ENCODE measurements at regions not wholly inside any gene's neighbourhood (a gene's known extent, or its start where the extent isn't known, plus 50 kb on each side); places are given as distances from the start of the nearest gene placed in this dataset.
"Not testable (repeated sequence)": the region's sequence is repeated elsewhere in the genome, so short reads cannot be mapped to it uniquely, and the experiment has no call there.

- no peak for DNase-seq
Observed at GRCh38 chr15:45962733-45963132, 327.9 kb downstream of the SQOR start.

GRCh38 chr15:45970542-45970941, 335.7 kb downstream of the SQOR start:
- no peak for DNase-seq

- no peak for DNase-seq
Observed at GRCh38 chr15:45980366-45980765, 345.5 kb downstream of the SQOR start.

GRCh38 chr15:45981625-45982024, 346.8 kb downstream of the SQOR start:
- no peak for DNase-seq

- DNase-seq, result no peak
Observed at GRCh38 chr15:45991863-45992262, 357.0 kb downstream of the SQOR start.

DNA sequence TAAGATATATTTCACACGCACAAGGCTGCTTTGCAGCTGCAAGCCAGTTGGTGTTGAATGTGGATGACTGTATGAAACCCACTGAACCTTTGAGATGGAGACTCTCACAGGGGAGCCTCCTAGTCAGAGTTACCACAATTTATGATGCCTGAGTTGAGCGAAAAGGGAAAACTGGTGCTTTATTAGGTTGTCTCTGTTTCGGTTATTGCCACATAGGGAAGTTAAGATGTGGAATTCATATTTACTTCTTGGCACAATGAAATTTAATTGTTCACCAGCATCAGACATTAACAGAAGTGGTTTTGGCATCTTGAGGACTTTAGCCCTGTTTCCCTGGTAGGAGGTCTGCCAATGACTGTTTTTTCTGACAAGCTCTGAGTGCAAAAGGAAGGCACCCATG, 358.2 kb downstream of the SQOR start:
- DNase-seq, result no peak

GRCh38 chr15:45993508-45993907, 358.7 kb downstream of the SQOR start:
- DNase-seq, result no peak

- no peak for DNase-seq
Observed at GRCh38 chr15:45995800-45996199, 361.0 kb downstream of the SQOR start.

- no peak for DNase-seq
Observed at GRCh38 chr15:46014532-46014931, 379.7 kb downstream of the SQOR start.

GRCh38 chr15:46034755-46035154, 399.9 kb downstream of the SQOR start:
- no peak for DNase-seq

DNA sequence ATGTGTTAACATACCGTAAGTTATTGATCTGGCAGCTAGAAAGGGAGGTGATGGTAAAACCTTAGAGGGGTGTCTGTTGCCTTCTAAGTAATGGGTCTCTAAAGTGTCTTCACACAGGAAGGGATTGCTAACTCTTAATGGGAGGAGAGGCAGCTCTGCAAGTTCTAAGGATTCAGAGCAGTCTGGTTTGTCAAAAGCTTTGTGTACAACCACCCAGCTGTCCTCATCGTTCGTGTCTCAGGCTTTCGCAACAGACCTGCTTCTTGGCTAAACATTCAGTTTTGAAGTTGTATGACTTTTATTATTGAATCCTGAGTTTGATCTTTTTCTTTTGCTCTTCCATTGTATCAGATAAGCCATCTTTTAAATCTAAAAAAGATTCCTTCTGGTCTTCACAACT, 404.9 kb downstream of the SQOR start:
- no peak for DNase-seq

DNA sequence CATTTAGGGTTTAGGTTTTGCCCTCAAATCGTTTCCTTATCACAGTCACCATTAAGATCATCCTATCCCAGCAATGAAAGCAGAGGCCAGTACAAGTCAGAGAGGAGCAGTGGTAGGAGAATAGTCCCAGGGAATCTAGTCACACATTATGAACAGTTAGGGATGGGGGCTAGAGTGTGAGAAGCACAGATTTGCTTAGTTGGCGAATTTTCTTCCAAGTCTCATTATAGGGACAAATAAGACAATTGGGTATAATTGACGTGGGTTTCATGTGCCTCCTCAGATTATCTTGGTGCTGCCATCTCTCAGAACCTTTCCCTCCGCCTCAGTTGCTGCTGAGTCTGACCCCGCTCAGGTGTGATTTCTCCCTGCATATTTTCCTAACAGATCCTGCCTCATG, 407.1 kb downstream of the SQOR start:
- no peak for DNase-seq

- no peak for DNase-seq
Observed at GRCh38 chr15:46059921-46060594, 425.2 kb downstream of the SQOR start.

DNA sequence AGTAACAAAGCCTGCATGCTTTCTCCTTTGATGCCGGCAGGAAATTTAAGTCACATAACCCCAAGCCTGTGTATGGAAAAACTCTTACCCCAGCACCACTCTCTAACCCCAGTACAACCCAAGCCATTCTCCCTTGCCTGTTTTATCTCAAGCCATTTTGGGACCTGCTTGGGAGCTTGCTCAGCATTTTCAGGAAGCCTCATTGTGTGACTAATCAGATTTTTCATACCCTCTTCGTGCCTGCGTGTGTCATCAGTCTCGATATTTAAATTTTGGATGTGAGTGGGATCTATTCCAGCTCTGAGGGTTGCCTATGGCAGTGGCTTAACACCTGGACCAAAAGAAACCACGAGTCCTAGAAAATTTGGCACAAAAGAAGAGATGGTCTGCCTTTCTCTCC, 426.2 kb downstream of the SQOR start:
- DNase-seq, result no peak

DNA sequence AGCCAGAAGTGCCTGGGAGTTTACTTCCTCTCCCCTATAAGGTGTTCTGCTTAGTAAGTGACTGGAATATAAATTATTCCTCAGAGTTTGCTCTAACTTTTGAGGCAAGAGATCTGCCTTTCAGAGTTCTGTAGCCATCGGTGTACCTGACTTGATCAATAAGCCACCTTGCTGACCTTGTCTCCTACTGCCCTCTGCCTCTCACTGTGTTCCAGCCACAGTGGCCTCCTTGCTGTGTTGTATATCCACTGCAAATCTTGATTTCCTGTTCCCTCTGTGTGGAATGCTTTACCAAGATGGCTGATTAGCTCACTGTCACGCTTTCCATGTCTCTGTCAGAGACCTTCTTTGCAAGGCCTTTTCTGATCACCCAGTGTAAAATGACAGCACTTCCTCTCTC, 442.4 kb downstream of the SQOR start:
- DNase-seq, result no peak

DNA sequence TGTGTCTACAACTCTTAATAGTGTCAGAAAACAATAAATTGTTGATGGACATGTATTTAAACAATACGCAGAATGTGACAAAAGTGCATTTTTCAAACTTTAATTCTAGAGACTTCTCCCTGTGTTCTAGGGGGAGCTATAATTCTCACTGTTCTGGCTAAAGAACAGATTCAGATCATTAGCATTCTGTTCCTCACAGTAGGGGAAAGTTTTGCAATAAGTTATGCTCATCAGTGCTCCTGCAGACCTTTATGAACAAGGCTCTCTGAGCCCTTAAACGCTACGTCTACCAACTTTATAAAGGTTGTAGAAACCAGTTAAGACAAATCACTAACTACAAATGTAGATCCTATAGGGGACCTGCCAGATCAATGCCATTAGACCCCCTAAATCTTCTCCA, 444.2 kb downstream of the SQOR start:
- no peak for DNase-seq

- no peak for DNase-seq
Observed at GRCh38 chr15:46080016-46080415, 445.2 kb downstream of the SQOR start.

DNA sequence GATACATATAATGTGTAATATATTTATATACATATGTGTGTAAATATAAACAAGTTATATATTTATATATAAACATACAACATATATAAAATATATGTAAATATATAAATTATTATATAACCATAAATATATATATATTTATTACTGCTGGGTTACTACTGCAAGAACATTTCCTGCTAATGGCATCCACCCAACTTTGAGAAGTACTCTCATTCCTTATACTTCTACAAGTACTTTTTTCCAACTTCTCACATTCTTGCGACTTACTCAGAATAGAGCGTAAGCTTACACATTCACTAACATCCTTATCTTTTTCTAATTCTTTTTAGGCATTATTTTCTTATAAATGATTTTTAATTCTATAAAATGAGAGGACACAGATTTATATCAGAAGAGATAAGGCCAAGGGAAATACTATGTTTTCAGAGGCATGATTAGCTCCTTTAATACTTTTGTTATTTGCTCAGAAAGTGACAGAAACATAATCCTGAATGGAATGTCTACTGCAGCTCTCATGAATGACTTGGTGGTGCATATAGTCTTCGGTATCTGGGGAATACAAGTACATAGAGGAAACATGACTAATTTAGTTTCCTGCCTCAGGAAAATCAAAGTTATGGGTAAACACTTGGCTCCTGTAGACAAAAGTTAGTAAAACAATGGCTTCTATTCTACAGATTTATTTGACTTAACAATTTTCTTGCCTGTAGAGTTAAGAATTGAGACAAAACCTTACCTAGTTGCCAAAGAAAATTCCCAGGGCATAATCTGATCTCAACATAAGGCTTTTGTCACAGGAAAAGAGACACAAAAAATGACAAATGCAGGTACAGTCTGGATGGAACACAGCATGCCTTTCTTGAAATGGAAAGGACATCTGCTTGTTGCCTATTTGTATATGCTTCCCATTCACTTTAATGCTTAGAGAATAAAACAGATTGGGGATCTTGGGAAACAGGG, 453.9 kb downstream of the SQOR start:
- no peak for DNase-seq

DNA sequence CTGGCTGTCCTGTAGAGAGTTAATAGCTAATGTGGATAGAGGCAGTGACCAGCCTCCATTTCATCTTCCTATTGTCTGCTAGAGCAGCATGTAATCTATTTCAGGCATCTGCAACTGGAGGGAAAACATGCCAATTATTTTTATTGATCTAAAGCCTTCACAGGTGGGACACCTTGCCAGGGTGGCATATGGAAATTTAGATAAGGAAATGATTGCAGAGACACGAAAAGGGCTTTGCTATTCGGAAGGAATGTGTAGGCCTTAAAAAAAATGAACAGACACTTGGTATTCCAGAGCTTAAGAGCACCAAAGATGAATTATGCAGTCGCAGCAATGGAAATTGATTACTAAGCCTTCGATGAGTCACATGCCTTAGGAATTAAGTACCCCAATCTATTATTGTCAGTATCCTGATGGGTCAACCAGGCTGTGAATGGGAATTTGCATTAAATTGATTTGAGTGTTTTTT, 454.7 kb downstream of the SQOR start:
- DNase-seq, result no peak

DNA sequence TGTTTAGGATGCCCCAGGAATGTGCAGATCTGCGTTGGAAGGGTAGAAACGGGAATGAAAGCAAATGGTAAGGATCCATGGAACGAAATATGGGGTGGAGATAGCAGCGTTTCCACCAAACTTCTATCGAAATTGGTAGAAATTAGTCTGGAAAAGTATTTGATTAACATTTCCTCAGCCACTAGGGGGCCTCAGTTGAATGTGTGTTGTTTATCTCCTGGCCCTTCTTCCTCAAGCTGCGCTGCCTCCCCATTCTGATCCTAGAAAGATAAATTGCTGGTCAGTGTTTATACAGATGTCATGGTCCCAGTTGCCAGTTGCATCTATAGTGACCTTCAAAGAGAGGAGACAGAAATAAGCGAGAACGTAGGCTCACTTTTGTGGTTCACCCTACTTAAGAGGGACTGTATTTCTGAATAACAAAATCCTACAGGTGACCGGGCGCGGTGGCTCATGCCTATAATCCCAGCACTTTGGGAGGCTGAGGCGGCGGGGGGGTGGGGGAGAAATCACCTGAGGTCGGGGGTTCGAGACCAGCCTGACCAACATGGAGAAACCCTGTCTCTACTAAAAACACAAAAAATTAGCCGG, 457.1 kb downstream of the SQOR start:
- no peak for DNase-seq

DNA sequence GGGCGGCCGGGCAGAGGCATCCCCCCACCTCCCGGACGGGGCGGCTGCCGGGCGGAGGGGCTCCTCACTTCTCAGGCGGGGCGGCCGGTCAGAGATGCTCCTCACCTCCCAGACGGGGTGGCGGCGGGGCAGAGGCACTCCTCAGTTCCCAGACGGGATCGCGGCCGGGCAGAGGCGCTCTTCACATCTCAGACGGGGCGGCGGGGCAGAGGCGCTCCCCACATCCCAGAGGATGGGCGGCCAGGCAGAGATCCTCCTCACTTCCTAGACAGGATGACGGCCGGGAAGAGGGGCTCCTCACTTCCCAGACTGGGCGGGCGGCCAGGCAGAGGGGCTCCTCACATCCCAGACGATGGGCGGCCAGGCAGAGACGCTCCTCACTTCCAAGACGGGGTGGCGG, 463.2 kb downstream of the SQOR start:
- DNase-seq, result not testable (repeated sequence)

GRCh38 chr15:46110755-46111154, 475.9 kb downstream of the SQOR start:
- DNase-seq, result no peak

DNA sequence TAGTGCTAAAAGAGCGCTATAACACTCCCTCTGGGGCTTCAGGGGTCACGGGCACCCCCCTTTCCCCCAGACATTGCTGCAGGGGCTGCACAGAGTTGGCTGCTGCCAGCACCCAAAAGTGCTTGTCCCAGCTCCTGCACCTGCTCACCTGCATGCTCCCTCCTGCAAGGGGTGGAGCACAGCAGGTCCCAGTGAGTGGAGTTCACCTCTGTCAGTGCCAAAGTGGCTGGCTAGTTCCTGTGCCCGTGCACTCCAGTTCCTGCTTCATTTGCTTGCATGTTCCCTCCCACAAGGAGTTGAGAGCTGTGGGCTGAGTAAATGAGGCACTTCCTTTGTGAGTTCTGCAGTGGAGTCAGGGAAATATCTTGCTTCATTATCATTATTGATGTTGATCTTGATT, 476.9 kb downstream of the SQOR start:
- DNase-seq, result no peak

GRCh38 chr15:46117071-46117470, 482.2 kb downstream of the SQOR start:
- no peak for DNase-seq

All from activated CD4-positive, CD25-positive, alpha-beta regulatory T cell treated with anti-CD3 and anti-CD28 coated beads, Interleukin-2, amount 50 U/mL, for 72 hours (primary cell).